NCI-H2029 (cell line): ENCODE measurements at regions not wholly inside any gene's neighbourhood (a gene's known extent, or its start where the extent isn't known, plus 50 kb on each side); places are given as distances from the start of the nearest gene placed in this dataset.
"Not testable (repeated sequence)": the region's sequence is repeated elsewhere in the genome, so short reads cannot be mapped to it uniquely, and the experiment has no call there.

Source experiments
- DNase-seq: peaks from one replicate; lab custom pipeline; 2025; lab: John Stamatoyannopoulos, UW

DNA sequence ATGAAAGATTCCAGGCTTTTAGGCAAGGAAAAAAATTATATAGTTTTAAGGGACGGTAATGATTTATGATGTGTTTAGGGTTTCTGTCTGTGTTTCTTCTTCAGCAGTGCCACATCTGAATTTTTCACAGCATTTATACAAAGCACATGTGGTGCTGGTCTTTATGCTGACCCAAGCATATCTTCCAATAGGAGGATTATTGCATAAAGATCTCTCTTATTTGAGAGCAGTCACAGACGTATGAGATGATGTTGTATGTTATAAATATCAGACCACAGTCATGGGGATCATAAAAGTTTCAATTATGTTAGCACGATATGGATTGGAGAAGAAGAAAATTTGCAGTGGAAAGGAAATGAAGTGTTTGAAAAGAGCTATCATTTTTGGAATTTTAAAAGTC lies 150.9 kb downstream of the RASEF start:
- DNase-seq: no peak

DNA sequence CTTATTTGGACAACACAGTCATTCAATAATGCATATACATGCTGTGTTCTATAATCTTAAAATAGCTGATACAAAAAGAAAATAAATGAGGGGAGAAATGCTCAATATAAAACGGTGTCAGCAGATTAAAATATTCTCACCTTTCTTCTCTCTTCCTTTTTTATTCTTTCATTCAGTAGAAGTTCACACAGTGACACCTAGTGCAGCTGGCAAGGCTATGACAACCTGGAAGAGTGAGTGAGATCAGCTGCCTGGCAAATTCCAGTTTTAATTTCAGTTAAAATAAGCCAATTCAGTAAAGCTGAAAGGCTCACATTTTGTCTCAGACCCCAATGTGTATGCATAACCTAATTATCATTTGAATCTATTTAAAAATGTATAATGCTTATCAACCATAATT lies 150.3 kb downstream of the RASEF start:
- no peak for DNase-seq

DNA sequence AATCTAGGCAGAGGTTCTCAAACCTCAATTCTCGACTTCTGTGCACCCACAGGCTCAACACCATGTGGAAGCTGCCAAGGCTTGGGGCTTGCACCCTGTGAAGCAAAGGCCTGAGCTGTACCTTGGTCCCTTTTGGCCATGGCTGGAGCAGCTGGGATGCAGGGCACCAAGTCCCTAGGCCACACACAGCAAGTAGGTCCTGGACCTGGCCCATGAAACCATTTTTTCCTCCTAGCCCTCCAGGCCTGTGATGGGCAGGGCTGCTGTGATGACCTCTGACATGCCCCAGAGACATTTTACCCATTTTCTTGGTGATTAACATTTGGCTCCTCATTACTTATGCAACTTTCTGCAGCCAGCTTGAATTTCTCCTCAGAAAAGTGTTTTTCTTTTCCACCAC lies 146.7 kb downstream of the RASEF start:
- DNase-seq: not testable (repeated sequence)

DNA sequence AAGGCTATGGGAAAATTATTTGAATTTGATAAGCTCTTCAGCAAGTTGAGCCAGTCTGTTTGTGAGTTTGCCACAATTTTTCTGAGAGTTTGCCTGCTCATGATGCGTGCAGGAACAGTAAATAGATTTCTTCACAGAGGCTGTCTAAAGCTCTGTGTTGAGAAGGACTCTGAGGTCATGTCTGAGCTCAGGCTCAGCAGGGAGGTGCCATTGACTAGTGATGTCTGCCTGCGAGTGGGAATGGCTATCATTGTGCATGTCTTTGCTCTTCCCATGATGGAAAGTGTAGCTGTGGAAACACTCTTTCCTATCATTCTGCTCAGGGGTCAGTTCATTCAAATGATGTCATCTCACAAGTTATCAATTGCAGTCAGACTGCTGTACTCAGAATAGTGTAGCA lies 142.8 kb downstream of the RASEF start:
- DNase-seq: no peak

DNA sequence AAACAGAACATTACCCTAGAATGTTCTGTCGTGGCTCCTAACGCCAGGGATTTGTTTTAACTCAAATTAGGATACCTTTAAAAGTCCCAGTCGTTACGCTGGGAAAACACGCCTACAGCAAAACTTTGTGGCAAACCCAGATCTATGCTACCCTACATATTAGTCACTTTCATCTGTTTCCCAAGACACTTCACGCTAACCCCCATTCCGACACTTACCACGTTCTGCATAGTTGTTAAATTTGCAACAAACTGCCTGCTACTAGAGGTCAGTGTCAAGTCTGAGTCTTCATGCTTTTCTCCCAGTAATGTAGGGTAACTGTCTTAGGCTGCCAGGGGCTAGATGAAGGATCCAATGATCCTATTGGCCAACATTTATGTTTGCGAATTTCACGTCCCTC lies 140.3 kb downstream of the RASEF start:
- no peak for DNase-seq

DNA sequence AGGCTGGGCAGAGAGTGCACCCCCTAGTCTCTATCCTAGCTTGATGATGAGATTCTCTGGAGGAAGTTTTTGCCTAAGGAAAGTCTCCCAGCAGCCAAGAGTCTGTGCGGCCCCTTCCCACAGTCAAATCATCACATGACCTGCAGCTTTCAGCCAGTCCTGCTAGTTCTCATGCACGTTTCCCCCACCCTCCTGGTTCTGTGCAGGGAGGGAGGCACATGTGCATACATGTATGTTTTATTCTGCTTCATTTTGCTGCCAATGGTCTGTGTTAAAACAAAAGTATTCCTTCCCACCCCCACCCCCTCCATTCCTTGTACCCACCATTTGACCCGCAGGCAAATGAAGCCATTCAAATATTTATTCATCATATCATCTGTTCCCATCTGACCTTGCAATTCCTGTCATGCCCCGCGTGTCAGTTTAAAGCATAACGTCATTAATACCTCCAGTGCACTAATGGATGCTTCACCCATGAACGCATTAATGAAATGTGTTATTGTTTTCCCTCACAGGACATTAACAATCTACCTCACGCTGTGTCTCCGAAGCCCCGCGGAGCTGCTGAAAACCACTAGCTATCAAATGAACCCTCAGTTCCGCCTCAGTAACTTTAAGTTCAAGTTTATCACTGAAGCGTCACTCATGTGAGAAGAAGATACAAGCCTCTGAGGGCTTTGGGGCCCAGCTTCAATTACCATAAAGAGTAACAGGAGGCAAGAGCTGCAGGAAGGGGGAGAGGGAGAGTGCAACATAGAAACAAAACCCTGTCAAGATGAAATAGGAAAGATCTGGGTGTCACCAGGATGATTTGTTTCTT lies 139.6 kb downstream of the RASEF start:
- DNase-seq: peak; percentile 78

DNA sequence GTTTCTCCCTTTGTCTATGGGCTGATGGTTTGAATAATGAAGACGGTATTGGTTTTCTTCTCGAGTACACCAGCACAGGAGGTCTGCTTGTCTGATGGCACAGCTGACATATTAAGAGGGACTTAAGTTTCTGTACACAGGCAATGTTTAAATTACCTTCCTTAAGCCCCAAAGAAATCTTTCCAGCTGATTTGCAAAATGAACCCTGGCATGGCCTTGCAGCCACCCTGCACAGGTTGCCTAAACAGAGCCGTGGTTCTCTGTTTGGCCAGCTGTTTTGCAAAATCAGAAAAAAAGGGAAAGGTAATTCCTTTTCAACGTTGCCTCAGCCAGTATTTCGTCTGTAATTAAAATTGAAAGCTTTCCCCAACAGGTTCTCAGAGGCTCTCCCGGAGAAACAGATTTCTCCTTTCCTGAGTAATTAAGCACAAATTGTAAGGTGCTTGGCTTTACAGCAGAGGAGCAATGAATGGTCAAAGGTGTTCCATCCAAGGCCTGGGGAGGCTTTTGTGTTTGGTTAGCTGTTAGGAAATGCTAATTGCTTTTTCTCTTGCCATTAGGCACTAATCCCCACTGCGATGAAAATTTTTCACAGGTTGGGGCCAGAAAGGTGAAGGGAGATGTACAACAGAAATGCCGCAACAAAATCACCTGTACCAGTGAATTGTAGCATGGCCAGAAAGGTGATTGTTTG lies 138.9 kb downstream of the RASEF start:
- no peak for DNase-seq
